B cell (primary cell): ENCODE measurements at regions not wholly inside any gene's neighbourhood (a gene's known extent, or its start where the extent isn't known, plus 50 kb on each side); places are given as distances from the start of the nearest gene placed in this dataset.

Experiments
- ATAC-seq: fragments of 200-7000 bp; cut with Tn5 transposase; one replicate; pipeline ENCODE4 v1.10.0; 2021; ENCODE audit warnings: low read depth, mild to moderate bottlenecking, moderate number of reproducible peaks, moderate library complexity
- CTCF ChIA-PET: fragments of 350-600 bp; sonication (Branson Sonifier 250); formaldehyde crosslinking; loops from one replicate; lab custom pipeline; 2021; ENCODE audit warnings: antibody characterized with exemption, inconsistent platforms; lab: Charles Lee
- POLR2A ChIA-PET: fragments of 350-600 bp; sonication (Branson Sonifier 250); formaldehyde crosslinking; loops from one replicate; lab custom pipeline; 2021; ENCODE audit warnings: antibody characterized with exemption; lab: Charles Lee
- DNase-seq: peaks from one replicate; pipeline ENCODE4 v3.0.0; 2013
- H2AFZ ChIP-seq: 2 replicates; pipeline ENCODE4 v1.6.1; 2012; ENCODE audit warnings: mild to moderate bottlenecking, low read depth, low read length; ENCODE audit not compliant: insufficient read depth, poor library complexity, severe bottlenecking
- H3K27ac ChIP-seq, 2 donors: 1 replicate in 1 of 2; 2 replicates in 1 of 2; pipeline ENCODE4 v1.5.1; 2012 to 2013; ENCODE audit warnings: low read length in 2 of 2, mild to moderate bottlenecking in 2 of 2, moderate library complexity in 1 of 2
- H3K27me3 ChIP-seq, 4 experiments: fragments of 200-600 bp in 1 of 4; sonication (generic) in 1 of 4; replicated peaks in 1 of 4; 1 replicate in 2 of 4; 2 replicates in 2 of 4; pipeline versions ENCODE4 v1.6.1 to v1.7.0; 2013 to 2016; ENCODE audit warnings: low read length in 3 of 4, mild to moderate bottlenecking in 2 of 4, mixed read lengths in 1 of 4, moderate library complexity in 1 of 4; ENCODE audit not compliant: insufficient read depth in 4 of 4, control insufficient read depth in 3 of 4; ENCODE audit errors: control extremely low read depth in 1 of 4
- H3K36me3 ChIP-seq, 2 experiments: replicated peaks in 1 of 2; 1 replicate in 1 of 2; 2 replicates in 1 of 2; pipeline versions ENCODE4 v1.6.1 to v1.7.1; 2013; ENCODE audit warnings: low read length in 1 of 2; ENCODE audit not compliant: insufficient read depth in 2 of 2, control insufficient read depth in 1 of 2; ENCODE audit errors: control extremely low read depth in 1 of 2, extremely low read depth in 1 of 2
- H3K4me1 ChIP-seq, 2 donors: fragments of 200-600 bp in 1 of 2; sonication (generic) in 1 of 2; 1 replicate in 1 of 2; 2 replicates in 1 of 2; pipeline versions ENCODE4 v1.5.1 to v1.6.1; 2013 to 2017; ENCODE audit warnings: low read length in 2 of 2; ENCODE audit not compliant: control insufficient read depth in 2 of 2, insufficient read depth in 2 of 2
- H3K4me2 ChIP-seq: replicated peaks from 2 replicates; pipeline ENCODE3; 2012; ENCODE audit warnings: mild to moderate bottlenecking, low read depth, low read length; ENCODE audit not compliant: poor library complexity, severe bottlenecking
- H3K4me3 ChIP-seq, 5 experiments: fragments of 200-600 bp in 1 of 5; sonication (generic) in 1 of 5; 1 replicate in 3 of 5; 2 replicates in 2 of 5; pipeline versions ENCODE4 v1.5.1 to v1.7.0; 2011 to 2016; ENCODE audit warnings: low read length in 4 of 5, mild to moderate bottlenecking in 4 of 5, low read depth in 2 of 5, control low read depth in 1 of 5, moderate library complexity in 1 of 5; ENCODE audit not compliant: insufficient read depth in 1 of 5; ENCODE audit errors: control extremely low read depth in 1 of 5, extremely low read depth in 1 of 5
- H3K79me2 ChIP-seq: fragments of 200-600 bp; sonication (generic); one replicate; pipeline ENCODE4 v1.6.0; 2016; ENCODE audit warnings: low read length; ENCODE audit not compliant: control insufficient read depth, insufficient read depth
- H3K9ac ChIP-seq: fragments of 200-600 bp; sonication (generic); 2 replicates; pipeline ENCODE4 v1.6.1; 2017; ENCODE audit warnings: mild to moderate bottlenecking, low read length, moderate library complexity
- H3K9me3 ChIP-seq, 3 donors: one replicate each; pipeline versions ENCODE4 v1.6.1 to v1.7.1; 2013; ENCODE audit warnings: low read length in 2 of 3; ENCODE audit not compliant: control insufficient read depth in 2 of 3, insufficient read depth in 1 of 3; ENCODE audit errors: control extremely low read depth in 1 of 3
- H4K20me1 ChIP-seq: 2 replicates; pipeline ENCODE4 v1.6.0; 2012; ENCODE audit warnings: mild to moderate bottlenecking, low read length; ENCODE audit not compliant: insufficient read depth, control insufficient read depth, poor library complexity, severe bottlenecking
- H3K27ac Mint-ChIP-seq: one replicate; pipeline ENCODE4 v1.8.0; 2021; ENCODE audit warnings: mixed read lengths
- H3K27me3 Mint-ChIP-seq: one replicate; pipeline ENCODE4 v1.8.0; 2021; ENCODE audit warnings: mixed read lengths
- H3K4me1 Mint-ChIP-seq: one replicate; pipeline ENCODE4 v1.8.0; 2021; ENCODE audit warnings: mixed read lengths
- H3K4me3 Mint-ChIP-seq: one replicate; pipeline ENCODE4 v1.8.0; 2021; ENCODE audit warnings: mixed read lengths
- H3K9me3 Mint-ChIP-seq: one replicate; pipeline ENCODE4 v1.8.0; 2022; ENCODE audit warnings: mixed read lengths; ENCODE audit not compliant: insufficient read depth
- EZH2 ChIP-seq: IDR thresholded peaks from 2 replicates; pipeline ENCODE4 v1.6.1; 2012; ENCODE audit warnings: borderline replicate concordance, low read depth, mild to moderate bottlenecking, moderate library complexity, low read length; ENCODE audit not compliant: insufficient read depth, poor library complexity, severe bottlenecking
- WGBS: methylation state at CpG from one replicate; pipeline ENCODE4 v1.1.5; 2013; ENCODE audit warnings: missing lambda C conversion rate; ENCODE audit not compliant: insufficient coverage; 5-methylcytosine and 5-hydroxymethylcytosine counted together
- intact Hi-C: fragments of 100-400 bp; cut with micrococcal nuclease; formaldehyde crosslinking; loops from one replicate; pipeline ENCODE4 v1.10.0; 2022
- TF ChIP-seq, protein P1 (sequence below): fragments of 200-600 bp; IDR thresholded peaks from one replicate; pipeline ENCODE4 v1.8.0; 2022; ENCODE audit warnings: antibody characterized with exemption, mild to moderate bottlenecking

DNA sequence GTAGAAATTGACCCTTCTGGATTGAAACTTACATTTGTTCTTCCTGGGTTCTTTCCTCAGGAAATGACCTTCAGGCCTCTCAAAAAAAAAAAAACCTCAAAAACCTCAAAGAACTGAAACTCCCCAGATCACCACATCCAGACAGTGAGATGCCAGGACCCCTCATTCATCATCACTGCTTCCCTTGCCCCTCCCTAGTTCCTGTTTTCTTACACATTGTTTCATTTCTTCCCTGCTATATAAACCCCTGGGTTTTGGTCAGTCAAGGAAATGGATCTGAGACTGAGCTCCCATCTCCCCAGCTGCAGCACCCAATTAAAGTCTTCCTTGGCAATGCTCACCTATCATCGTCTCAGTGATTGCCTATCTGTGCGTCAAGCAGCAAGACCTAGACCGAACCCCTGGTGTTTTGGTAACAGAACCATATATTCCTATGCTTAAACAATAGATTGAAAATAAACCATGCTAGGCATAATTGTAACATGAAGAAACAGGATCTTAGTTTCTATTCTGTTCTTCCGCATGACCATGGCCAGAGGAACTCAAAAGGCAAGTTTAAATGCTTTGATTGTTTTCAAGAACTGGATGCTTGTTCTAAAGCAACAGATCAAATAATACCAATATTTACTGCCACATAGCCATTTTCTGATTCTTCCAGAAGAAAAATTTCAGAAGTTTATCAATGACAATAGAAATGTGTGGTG is 108.0 kb upstream of the MAX start:
- CTCF ChIA-PET = interaction anchor here (1.5 kb wide), 1 partner anchor 94 kb away, joined by 3 read pairs; no protein-coding TSS in a partner anchor
- ATAC-seq = peak; percentile 8
- Histone ChIP-seq H3K79me2 (no peaks in the 10 kb centered on the region), H3K4me1 (peaks cover 69 to 70% of the 10 kb centered on the region in 2 donors), H2AFZ (no peak overlapping the region), H3K27ac (peak overlapping the region; percentile 52 to 91), H3K9me3 (no peaks in the 10 kb centered on the region), H3K27me3 (no peaks in the 10 kb centered on the region), H4K20me1 (no peaks in the 10 kb centered on the region), H3K4me2 (peak overlapping the region; percentile 66), H3K36me3 (no peaks in the 10 kb centered on the region), H3K4me3 (peak overlapping the region in 1 of 5 experiments; percentile 0), H3K9ac (peak overlapping the region; percentile 37)
- no CpG with 5 or more reads among the region's 4 CpGs for WGBS
- Mint-ChIP-seq H3K27ac (peak overlapping the region; percentile 82), H3K4me1 (peaks cover 73% of the 10 kb centered on the region), H3K27me3 (no peaks in the 10 kb centered on the region), H3K4me3 (peak overlapping the region; percentile 70), H3K9me3 (no peaks in the 10 kb centered on the region)
- TF ChIP-seq, protein P1, sequence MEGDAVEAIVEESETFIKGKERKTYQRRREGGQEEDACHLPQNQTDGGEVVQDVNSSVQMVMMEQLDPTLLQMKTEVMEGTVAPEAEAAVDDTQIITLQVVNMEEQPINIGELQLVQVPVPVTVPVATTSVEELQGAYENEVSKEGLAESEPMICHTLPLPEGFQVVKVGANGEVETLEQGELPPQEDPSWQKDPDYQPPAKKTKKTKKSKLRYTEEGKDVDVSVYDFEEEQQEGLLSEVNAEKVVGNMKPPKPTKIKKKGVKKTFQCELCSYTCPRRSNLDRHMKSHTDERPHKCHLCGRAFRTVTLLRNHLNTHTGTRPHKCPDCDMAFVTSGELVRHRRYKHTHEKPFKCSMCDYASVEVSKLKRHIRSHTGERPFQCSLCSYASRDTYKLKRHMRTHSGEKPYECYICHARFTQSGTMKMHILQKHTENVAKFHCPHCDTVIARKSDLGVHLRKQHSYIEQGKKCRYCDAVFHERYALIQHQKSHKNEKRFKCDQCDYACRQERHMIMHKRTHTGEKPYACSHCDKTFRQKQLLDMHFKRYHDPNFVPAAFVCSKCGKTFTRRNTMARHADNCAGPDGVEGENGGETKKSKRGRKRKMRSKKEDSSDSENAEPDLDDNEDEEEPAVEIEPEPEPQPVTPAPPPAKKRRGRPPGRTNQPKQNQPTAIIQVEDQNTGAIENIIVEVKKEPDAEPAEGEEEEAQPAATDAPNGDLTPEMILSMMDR = no peak
- TF ChIP-seq EZH2 = no peak
- DNase-seq = peak; percentile 78
- POLR2A ChIA-PET = interaction anchor here (0.7 to 0.8 kb wide), 3 partner anchors 41 to 203 kb away, joined by 3 to 4 read pairs (median 4); no protein-coding TSS in a partner anchor
- intact Hi-C loops = loop anchor here (1.0 to 2.0 kb wide), 2 partner anchors 15 to 18 kb away; no protein-coding TSS in a partner anchor

DNA sequence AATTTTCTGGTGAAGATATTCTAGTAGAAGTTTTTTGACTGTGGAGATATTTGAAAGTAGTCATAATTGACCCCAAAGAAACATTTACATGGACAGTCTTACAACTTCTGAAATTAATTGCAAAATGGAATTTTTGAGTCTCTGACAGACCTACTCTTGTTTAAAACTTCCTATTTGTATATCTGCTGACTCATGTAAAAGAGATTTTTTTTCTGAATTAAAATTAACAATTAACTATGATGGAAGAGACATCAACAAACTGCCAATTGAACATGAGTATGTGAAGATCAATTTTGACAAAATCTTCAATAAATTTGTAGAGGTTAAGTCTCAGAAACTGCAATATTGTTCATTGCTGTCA is 108.5 kb upstream of the MAX start:
- no peaks in the 10 kb centered on the region for H3K79me2 ChIP-seq
- H3K36me3 ChIP-seq = no peaks in the 10 kb centered on the region
- no peaks in the 10 kb centered on the region for H3K9me3 Mint-ChIP-seq
- DNase-seq (no peak), ATAC-seq (no peak)
- no peaks in the 10 kb centered on the region for H3K27me3 Mint-ChIP-seq
- H3K9me3 ChIP-seq = no peaks in the 10 kb centered on the region
- H3K9ac ChIP-seq = no peak overlapping the region
- TF ChIP-seq EZH2 = no peak
- TF ChIP-seq, protein P1 = no peak
- intact Hi-C loops = loop anchor here (1.0 to 2.0 kb wide), 2 partner anchors 16 to 17 kb away; no protein-coding TSS in a partner anchor
- POLR2A ChIA-PET = interaction anchor here (0.6 to 0.8 kb wide), 2 partner anchors 42 to 107 kb away, joined by 3 to 6 read pairs; no protein-coding TSS in a partner anchor
- H3K4me1 Mint-ChIP-seq = peaks cover 69% of the 10 kb centered on the region
- peak overlapping the region; percentile 70 for H3K4me3 Mint-ChIP-seq
- peak overlapping the region; percentile 52 to 91 for H3K27ac ChIP-seq
- H3K4me1 ChIP-seq = peaks cover 64 to 65% of the 10 kb centered on the region in 2 donors
- CTCF ChIA-PET = interaction anchor here (0.7 to 1.5 kb wide), 2 partner anchors 93 to 178 kb away, joined by 3 to 4 read pairs; no protein-coding TSS in a partner anchor
- H3K4me2 ChIP-seq = peak overlapping the region; percentile 66
- H3K4me3 ChIP-seq = peak overlapping the region in 1 of 5 experiments; percentile 0
- H3K27ac Mint-ChIP-seq = peak overlapping the region; percentile 82
- no peak overlapping the region for H2AFZ ChIP-seq
- no peaks in the 10 kb centered on the region for H4K20me1 ChIP-seq
- no peaks in the 10 kb centered on the region for H3K27me3 ChIP-seq
